K562 (cell line): ENCODE measurements at regions not wholly inside any gene's neighbourhood (a gene's known extent, or its start where the extent isn't known, plus 50 kb on each side); places are given as distances from the start of the nearest gene placed in this dataset.

Experiments used
- ATAC-seq: fragments of 200-7000 bp; cut with Tn5 transposase; 3 replicates; pipeline ENCODE4 v1.9.1; 2020; ENCODE audit warnings: moderate library complexity
- BruUV-seq: library from RNA; stranded (reverse); fragments of 400-500 nt; replicated peaks from 2 replicates; lab custom pipeline; 2021; lab: Mats Ljungman, UMichigan
- CTCF ChIA-PET: fragments of 300-600 bp; formaldehyde crosslinking; extraction: SDS; loops from one replicate; lab custom pipeline; 2021; ENCODE audit warnings: low intra/inter-chr PET ratio; lab: Yijun Ruan, JAX
- POLR2A ChIA-PET: fragments of 300-600, 350-650 bp; sonication (Branson Sonifier 250); formaldehyde crosslinking; extraction: SDS; loops from one replicate; lab custom pipeline; 2021; ENCODE audit warnings: antibody characterized with exemption, inconsistent platforms; lab: Yijun Ruan, JAX
- DNase-seq, 4 experiments: peaks; one replicate each; pipeline versions ENCODE4 v3.0.0 to v3.0.0-alpha.2; 2011 to 2018; ENCODE audit warnings: low spot score in 3 of 4, mixed read lengths in 3 of 4; ENCODE audit errors: extremely low read depth in 1 of 4
- FAIRE-seq: peaks from 2 replicates; lab custom pipeline; 2011; peaks lifted over from hg19 to GRCh38; lab: Jason Lieb, UNC
- H2AFZ ChIP-seq: 2 replicates; pipeline ENCODE4 v1.6.0; 2011; ENCODE audit warnings: low read depth, low read length, control low read depth, inconsistent platforms
- H3K27ac ChIP-seq: fragments of 200-600 bp; 3 replicates; pipeline ENCODE4 v1.8.0; 2011; ENCODE audit warnings: low read depth, mild to moderate bottlenecking, control low read depth, inconsistent platforms, low read length, moderate library complexity, mixed read lengths; ENCODE audit errors: extremely low read depth
- H3K27me3 ChIP-seq, 2 experiments: fragments of 300-600 bp in 1 of 2; 2 replicates in 1 of 2; 3 replicates in 1 of 2; pipeline versions ENCODE4 v1.6.0 to v1.8.0; 2011; ENCODE audit warnings: inconsistent platforms in 2 of 2, low read length in 2 of 2, mild to moderate bottlenecking in 1 of 2, mixed read lengths in 1 of 2, moderate library complexity in 1 of 2; ENCODE audit not compliant: control insufficient read depth in 2 of 2, insufficient read depth in 2 of 2
- H3K36me3 ChIP-seq: fragments of 300-600 bp; 3 replicates; pipeline ENCODE4 v1.8.0; 2011; ENCODE audit warnings: mild to moderate bottlenecking, low read length, inconsistent platforms; ENCODE audit not compliant: control insufficient read depth, insufficient read depth
- H3K4me1 ChIP-seq, 2 experiments: fragments of 200-600 bp in 1 of 2; replicated peaks in 1 of 2; 2 replicates in 1 of 2; 3 replicates in 1 of 2; pipeline versions ENCODE4 v1.5.1 to v1.8.0; 2011; ENCODE audit warnings: inconsistent platforms in 2 of 2, low read length in 2 of 2, mild to moderate bottlenecking in 1 of 2, mixed read lengths in 1 of 2, moderate library complexity in 1 of 2; ENCODE audit not compliant: control insufficient read depth in 2 of 2, insufficient read depth in 2 of 2
- H3K4me2 ChIP-seq: 2 replicates; pipeline ENCODE4 v1.6.1; 2011; ENCODE audit warnings: low read length, control low read depth, inconsistent platforms, mixed read lengths; ENCODE audit not compliant: insufficient read depth
- H3K4me3 ChIP-seq: fragments of 200-600 bp; sonication (generic), shearing (Covaris generic); 2 replicates; pipeline ENCODE4 v1.5.1; 2016; ENCODE audit warnings: control low read depth, inconsistent platforms
- H3K79me2 ChIP-seq: fragments of 200-600 bp; 3 replicates; pipeline ENCODE4 v1.8.0; 2011; ENCODE audit warnings: low read length, inconsistent platforms; ENCODE audit not compliant: control insufficient read depth, insufficient read depth
- H3K9ac ChIP-seq, 2 experiments: 2 replicates each; pipeline versions ENCODE4 v1.6.0 to v1.6.1; 2011; ENCODE audit warnings: low read depth in 2 of 2, low read length in 2 of 2, control low read depth in 1 of 2, inconsistent platforms in 1 of 2, mild to moderate bottlenecking in 1 of 2, mixed read lengths in 1 of 2; ENCODE audit not compliant: insufficient read depth in 1 of 2
- H3K9me1 ChIP-seq: one replicate; pipeline ENCODE4 v1.6.0; 2011; ENCODE audit warnings: inconsistent platforms, mild to moderate bottlenecking, low read length, moderate library complexity; ENCODE audit not compliant: control insufficient read depth, insufficient read depth
- H3K9me3 ChIP-seq: replicated peaks from 2 replicates; pipeline ENCODE4 v1.5.1; 2011; ENCODE audit warnings: low read depth, low read length, inconsistent platforms; ENCODE audit not compliant: control insufficient read depth, insufficient read depth
- H4K20me1 ChIP-seq: replicated peaks from 2 replicates; pipeline ENCODE4 v1.6.1; 2011; ENCODE audit warnings: low read length, inconsistent platforms, mixed read lengths; ENCODE audit not compliant: control insufficient read depth, insufficient read depth
- CHD2 ChIP-seq: IDR thresholded peaks from 2 replicates; pipeline ENCODE4 v1.6.1; 2011; ENCODE audit warnings: low read depth, low read length
- GABPB1 ChIP-seq: sonication (generic); formaldehyde crosslinking; IDR thresholded peaks from 2 replicates; pipeline ENCODE4 v1.8.0; 2022; ENCODE audit warnings: mild to moderate bottlenecking, missing genetic modification reagents
- GTF2F1 ChIP-seq: IDR thresholded peaks from 2 replicates; pipeline ENCODE4 v1.6.1; 2011; ENCODE audit warnings: low read depth, low read length, improper control_type of control experiment
- HDAC2 ChIP-seq: fragments of 450-650 bp; IDR thresholded peaks from 2 replicates; pipeline ENCODE4 v1.6.1; 2016; ENCODE audit warnings: mild to moderate bottlenecking
- HMG20B ChIP-seq: fragments of 250-450 bp; sonication (Bioruptor Pico); IDR thresholded peaks from 2 replicates; pipeline ENCODE4 v1.5.0; 2021; ENCODE audit warnings: mild to moderate bottlenecking
- MCM7 ChIP-seq, 2 experiments: fragments of 450-650 bp; IDR thresholded peaks; 2 replicates each; pipeline ENCODE4 v1.6.1; 2016 to 2018
- NUFIP1 ChIP-seq: fragments of 450-650 bp; IDR thresholded peaks from 2 replicates; pipeline ENCODE4 v1.6.1; 2018; ENCODE audit not compliant: partially characterized antibody
- POLR2G ChIP-seq: fragments of 200-400 bp; formaldehyde crosslinking; IDR thresholded peaks from 2 replicates; pipeline ENCODE4 v1.6.1; 2017; ENCODE audit warnings: low read depth, mild to moderate bottlenecking, antibody characterized with exemption, low read length, moderate library complexity
- PTRF ChIP-seq: fragments of 450-650 bp; IDR thresholded peaks from 2 replicates; pipeline ENCODE4 v1.6.1; 2016; ENCODE audit warnings: mild to moderate bottlenecking, missing genetic modification characterization, missing compliant biosample characterization
- RBM17 ChIP-seq: fragments of 200-400 bp; formaldehyde crosslinking; IDR thresholded peaks from 2 replicates; pipeline ENCODE4 v1.6.1; 2017; ENCODE audit warnings: low read depth, mild to moderate bottlenecking, low read length, borderline replicate concordance
- RBM34 ChIP-seq: fragments of 200-400 bp; formaldehyde crosslinking; IDR thresholded peaks from 2 replicates; pipeline ENCODE4 v1.6.1; 2018; ENCODE audit warnings: low read length, borderline replicate concordance; ENCODE audit not compliant: insufficient read depth
- SIRT6 ChIP-seq: IDR thresholded peaks from one replicate; pipeline ENCODE4 v1.6.1; 2012; ENCODE audit warnings: low read depth, mild to moderate bottlenecking, control low read depth, inconsistent platforms, low read length, moderate library complexity
- SLC30A9 ChIP-seq: fragments of 250-450 bp; sonication (Bioruptor Pico); IDR thresholded peaks from 2 replicates; pipeline ENCODE4 v1.8.0; 2022; ENCODE audit warnings: mild to moderate bottlenecking, moderate library complexity
- ZNF561 ChIP-seq: fragments of 450-650 bp; formaldehyde crosslinking; conservative IDR thresholded peaks from 2 replicates; pipeline ENCODE4 v1.4.0; 2020; ENCODE audit warnings: mild to moderate bottlenecking, moderate library complexity
- ZNF717 ChIP-seq: fragments of 250-450 bp; sonication (Bioruptor Pico); IDR thresholded peaks from 2 replicates; pipeline ENCODE4 v1.5.0; 2021
- WGBS: fragments of 100-300 bp; shearing (Covaris generic); methylation state at CpG from one replicate; pipeline ENCODE4 v1.1.6; 2016; ENCODE audit warnings: low coverage, mixed read lengths; ENCODE audit not compliant: insufficient coverage; ENCODE audit errors: missing lambda C conversion rate; 5-methylcytosine and 5-hydroxymethylcytosine counted together
- in situ Hi-C: fragments of 300-500 bp; cut with MboI; formaldehyde crosslinking; loops from 4 replicates; pipeline ENCODE4 v1.15.0; 2018; ENCODE audit warnings: inconsistent platforms, mixed read lengths
- intact Hi-C: fragments of 100-400 bp; cut with micrococcal nuclease; formaldehyde crosslinking; loops from 2 replicates; pipeline ENCODE4 v1.14.2; 2022
- TF ChIP-seq, protein P1 (sequence below), 3 experiments: fragments of 200-800 bp in 1 of 3; sonication (Bioruptor generic) in 1 of 3; sonication (generic) in 1 of 3; formaldehyde crosslinking in 1 of 3; IDR thresholded peaks; 2 replicates each; pipeline versions ENCODE4 v1.6.1 to v1.8.0; 2016 to 2022; ENCODE audit warnings: mild to moderate bottlenecking in 2 of 3, missing compliant biosample characterization in 2 of 3, missing genetic modification characterization in 2 of 3, missing genetic modification reagents in 1 of 3
- TF ChIP-seq, protein P2 (sequence below), 2 experiments: fragments of 450-650 bp in 1 of 2; sonication (generic) in 1 of 2; formaldehyde crosslinking in 1 of 2; IDR thresholded peaks in 1 of 2; conservative IDR thresholded peaks in 1 of 2; 2 replicates each; pipeline versions ENCODE4 v1.6.1 to v1.8.1; 2016 to 2023; ENCODE audit warnings: mild to moderate bottlenecking in 2 of 2, moderate library complexity in 2 of 2, inconsistent platforms in 1 of 2, missing genetic modification reagents in 1 of 2
- TF ChIP-seq, protein P3 (sequence below): sonication (generic); formaldehyde crosslinking; IDR thresholded peaks from 2 replicates; pipeline ENCODE4 v1.8.1; 2023; ENCODE audit warnings: mild to moderate bottlenecking, missing genetic modification reagents
- TF ChIP-seq, protein P4 (sequence below): fragments of 250-450 bp; sonication (Bioruptor Pico); IDR thresholded peaks from 2 replicates; pipeline ENCODE4 v1.5.0; 2021
- TF ChIP-seq, protein P5 (sequence below): IDR thresholded peaks from 3 replicates; pipeline ENCODE4 v1.6.1; 2011; ENCODE audit warnings: borderline replicate concordance, mild to moderate bottlenecking; ENCODE audit not compliant: insufficient read length, insufficient read depth

DNA sequence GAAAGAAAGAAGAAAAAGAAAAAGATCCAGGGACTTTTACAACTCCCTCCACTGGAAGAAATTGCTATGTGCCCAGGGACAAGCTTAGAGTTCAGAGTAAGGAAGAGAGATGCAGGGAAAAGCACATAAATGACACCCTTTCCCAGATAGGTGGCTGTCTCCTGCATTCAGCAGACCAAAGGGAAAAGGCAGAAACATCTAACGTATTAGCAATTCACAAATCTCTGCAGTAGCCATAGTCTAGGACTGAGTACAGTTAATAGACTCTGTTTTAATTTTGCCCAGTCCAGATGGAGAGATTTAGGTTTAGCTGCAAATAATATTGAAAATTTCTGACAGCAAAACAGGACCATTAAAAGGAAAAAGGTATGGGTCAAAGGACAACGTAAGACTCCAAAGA, 71.3 kb upstream of the TNFRSF21 start:
- in situ Hi-C loops, result no loop called here
- BruUV-seq, result no TSS peak

More for the DNA sequence above, 71.3 kb upstream of the TNFRSF21 start:
- H3K36me3 ChIP-seq, result no peaks in the 10 kb centered on the region
- DNase-seq (no peak), ATAC-seq (peak; percentile 14; the same call in 2 of the 3 replicates), FAIRE-seq (no peak)
- peaks cover 27% of the 10 kb centered on the region in 2 experiments for H3K27me3 ChIP-seq
- no peaks in the 10 kb centered on the region for H4K20me1 ChIP-seq
- no peak overlapping the region for H2AFZ ChIP-seq
- H3K27ac ChIP-seq, result no peak overlapping the region
- TF ChIP-seq MCM7 (IDR thresholded peaks at IDR 0.05) (no peak), SIRT6 (no peak), GTF2F1 (no peak), GABPB1 (CRISPR knock-in tag) (no peak), NUFIP1 (no peak), POLR2G (no peak), HMG20B (CRISPR knock-in tag) (no peak), HDAC2 (no peak), PTRF (no peak), CHD2 (no peak), RBM34 (no peak), RBM17 (no peak), ZNF717 (no peak), ZNF561 (no peak), SLC30A9 (CRISPR knock-in tag) (no peak)
- TF ChIP-seq, protein P1, sequence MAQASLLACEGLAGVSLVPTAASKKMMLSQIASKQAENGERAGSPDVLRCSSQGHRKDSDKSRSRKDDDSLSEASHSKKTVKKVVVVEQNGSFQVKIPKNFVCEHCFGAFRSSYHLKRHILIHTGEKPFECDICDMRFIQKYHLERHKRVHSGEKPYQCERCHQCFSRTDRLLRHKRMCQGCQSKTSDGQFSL (CRISPR knock-in tag; IDR thresholded peaks at IDR 0.05), result no peak
- TF ChIP-seq, protein P1 (tag; IDR thresholded peaks at IDR 0.05), result no peak
- TF ChIP-seq, protein P2, sequence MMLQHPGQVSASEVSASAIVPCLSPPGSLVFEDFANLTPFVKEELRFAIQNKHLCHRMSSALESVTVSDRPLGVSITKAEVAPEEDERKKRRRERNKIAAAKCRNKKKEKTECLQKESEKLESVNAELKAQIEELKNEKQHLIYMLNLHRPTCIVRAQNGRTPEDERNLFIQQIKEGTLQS (IDR thresholded peaks at IDR 0.05), result no peak
- TF ChIP-seq, protein P2 (CRISPR knock-in tag; conservative IDR thresholded peaks at IDR 0.05), result no peak
- TF ChIP-seq, protein P3, sequence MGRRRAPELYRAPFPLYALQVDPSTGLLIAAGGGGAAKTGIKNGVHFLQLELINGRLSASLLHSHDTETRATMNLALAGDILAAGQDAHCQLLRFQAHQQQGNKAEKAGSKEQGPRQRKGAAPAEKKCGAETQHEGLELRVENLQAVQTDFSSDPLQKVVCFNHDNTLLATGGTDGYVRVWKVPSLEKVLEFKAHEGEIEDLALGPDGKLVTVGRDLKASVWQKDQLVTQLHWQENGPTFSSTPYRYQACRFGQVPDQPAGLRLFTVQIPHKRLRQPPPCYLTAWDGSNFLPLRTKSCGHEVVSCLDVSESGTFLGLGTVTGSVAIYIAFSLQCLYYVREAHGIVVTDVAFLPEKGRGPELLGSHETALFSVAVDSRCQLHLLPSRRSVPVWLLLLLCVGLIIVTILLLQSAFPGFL (CRISPR knock-in tag), result no peak
- TF ChIP-seq, protein P4, sequence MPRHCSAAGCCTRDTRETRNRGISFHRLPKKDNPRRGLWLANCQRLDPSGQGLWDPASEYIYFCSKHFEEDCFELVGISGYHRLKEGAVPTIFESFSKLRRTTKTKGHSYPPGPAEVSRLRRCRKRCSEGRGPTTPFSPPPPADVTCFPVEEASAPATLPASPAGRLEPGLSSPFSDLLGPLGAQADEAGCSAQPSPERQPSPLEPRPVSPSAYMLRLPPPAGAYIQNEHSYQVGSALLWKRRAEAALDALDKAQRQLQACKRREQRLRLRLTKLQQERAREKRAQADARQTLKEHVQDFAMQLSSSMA (CRISPR knock-in tag), result no peak
- TF ChIP-seq, protein P5, sequence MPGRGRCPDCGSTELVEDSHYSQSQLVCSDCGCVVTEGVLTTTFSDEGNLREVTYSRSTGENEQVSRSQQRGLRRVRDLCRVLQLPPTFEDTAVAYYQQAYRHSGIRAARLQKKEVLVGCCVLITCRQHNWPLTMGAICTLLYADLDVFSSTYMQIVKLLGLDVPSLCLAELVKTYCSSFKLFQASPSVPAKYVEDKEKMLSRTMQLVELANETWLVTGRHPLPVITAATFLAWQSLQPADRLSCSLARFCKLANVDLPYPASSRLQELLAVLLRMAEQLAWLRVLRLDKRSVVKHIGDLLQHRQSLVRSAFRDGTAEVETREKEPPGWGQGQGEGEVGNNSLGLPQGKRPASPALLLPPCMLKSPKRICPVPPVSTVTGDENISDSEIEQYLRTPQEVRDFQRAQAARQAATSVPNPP, result no peak
- no peaks in the 10 kb centered on the region; a peak in 1 of 5 replicates for H3K4me1 ChIP-seq
- ChIA-PET POLR2A (interaction anchor here (1.1 kb wide), 1 partner anchor 14 kb away, joined by 3 read pairs; no protein-coding TSS in a partner anchor), CTCF (no interaction called here)
- no peaks in the 10 kb centered on the region for H3K79me2 ChIP-seq
- H3K4me3 ChIP-seq, result no peak overlapping the region
- no peaks in the 10 kb centered on the region for H3K9me1 ChIP-seq
- WGBS, result 10% methylated on average over 2 of the region's 2 CpGs
- intact Hi-C loops, result no loop called here
- no peak overlapping the region for H3K9ac ChIP-seq
- H3K9me3 ChIP-seq, result no peaks in the 10 kb centered on the region
- no peak overlapping the region for H3K4me2 ChIP-seq
